ENCODE measurements at regions not wholly inside any gene's neighbourhood (a gene's known extent, or its start where the extent isn't known, plus 50 kb on each side); places are given as distances from the start of the nearest gene placed in this dataset.

DNA sequence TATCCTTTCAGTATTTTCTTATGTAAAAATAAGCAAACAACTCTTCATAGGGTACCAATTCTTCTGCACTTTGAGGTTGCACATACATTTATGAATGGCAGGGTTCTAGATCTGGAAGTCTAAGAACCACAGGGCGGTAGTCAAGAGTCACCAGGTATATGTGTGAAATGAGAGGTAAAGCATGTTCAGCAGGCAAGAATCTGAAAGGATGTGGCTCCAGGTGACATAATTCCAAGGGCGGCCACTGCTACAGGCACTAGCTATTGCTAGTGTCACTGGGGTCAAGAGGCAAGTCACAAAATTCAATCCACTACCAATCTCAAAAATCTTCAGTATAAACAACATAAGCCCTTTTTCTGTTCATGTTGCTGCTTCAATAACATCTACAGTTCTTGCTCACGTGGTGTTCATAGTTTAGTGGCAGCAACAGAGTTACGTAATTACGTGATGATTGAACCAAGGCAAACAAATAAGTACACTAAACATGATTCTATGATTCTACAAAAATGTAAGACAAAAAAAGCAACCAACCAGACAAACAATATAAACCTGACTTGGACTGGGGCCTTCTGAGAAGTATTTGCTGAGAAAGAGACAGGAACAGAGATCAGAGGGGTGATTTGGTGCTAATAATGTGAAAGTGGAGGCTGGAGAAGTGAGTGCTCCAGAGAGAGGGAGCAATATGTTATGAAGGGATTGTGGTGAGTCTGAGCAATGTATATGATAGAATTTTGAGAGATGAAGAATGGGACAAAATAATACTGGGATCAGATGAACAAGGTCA, 101.7 kb downstream of the NAA11 start:
- no TSS peak for BruUV-seq (replicated peaks)
- intact Hi-C loops (cut with micrococcal nuclease; ENCODE audit: unreplicated experiment) = no loop called here
- ChIA-PET CTCF (no interaction called here), POLR2A (no interaction called here)
- Histone ChIP-seq H3K4me1 (ENCODE audit: control insufficient read depth, insufficient read depth, low read length) (no peaks in the 10 kb centered on the region), H3K36me3 (ENCODE audit: control insufficient read depth, insufficient read depth, low read length) (no peaks in the 10 kb centered on the region), H3K27ac (ENCODE audit: low read length) (no peak overlapping the region), H3K4me3 (ENCODE audit: low read depth in 2 of 2, low read length in 2 of 2) (no peak overlapping the region), H3K27me3 (ENCODE audit: control insufficient read depth, insufficient read depth, low read length) (no peaks in the 10 kb centered on the region), H3K9me3 (ENCODE audit: control insufficient read depth, insufficient read depth, low read depth, low read length) (no peaks in the 10 kb centered on the region)
- no peak for ATAC-seq
- no peak for TF ChIP-seq CTCF (IDR thresholded peaks at IDR 0.05)
- TF ChIP-seq TCF7L2 (IDR thresholded peaks at IDR 0.05; ENCODE audit: low read depth, low read length) = no peak
- no peak for TF ChIP-seq REST (IDR thresholded peaks at IDR 0.05; ENCODE audit: insufficient read depth in 1 of 2, low read depth in 2 of 2, low read length in 1 of 2)
- TF ChIP-seq POLR2AphosphoS5 (IDR thresholded peaks at IDR 0.05; ENCODE audit: low read depth, low read length) = no peak
- no peak for TF ChIP-seq SIN3A (IDR thresholded peaks at IDR 0.05; ENCODE audit: borderline replicate concordance, insufficient read depth, low read depth, low read length)
- DNase-seq (ENCODE audit: low read depth, low spot score) = no peak
- in situ Hi-C loops (cut with HindIII; ENCODE audit: low pct_unique_long_range_greater_than_20kb, low sequenced_read_pairs) = no loop called here

DNA sequence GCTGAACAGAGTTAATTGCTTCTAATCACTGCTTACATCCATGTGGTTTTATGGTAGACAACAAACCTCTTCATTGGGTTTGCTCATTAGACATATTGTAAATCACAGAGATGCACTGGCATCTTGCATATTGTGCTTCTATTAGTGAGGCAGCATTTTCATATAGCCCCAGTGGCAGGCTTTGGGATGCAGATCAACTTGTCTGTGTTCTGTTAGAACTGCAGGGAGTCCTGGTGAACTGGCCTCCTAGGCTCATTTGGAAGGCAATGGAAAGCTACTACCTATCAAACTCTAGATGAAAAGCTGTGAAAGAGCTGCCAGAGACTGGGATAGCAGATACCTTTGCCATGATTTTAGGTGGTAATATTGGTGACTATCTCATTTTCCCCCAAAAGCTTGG, 108.8 kb downstream of the NAA11 start:
- TF ChIP-seq POLR2AphosphoS5 (IDR thresholded peaks at IDR 0.05; ENCODE audit: low read depth, low read length) (no peak), SIN3A (IDR thresholded peaks at IDR 0.05; ENCODE audit: borderline replicate concordance, insufficient read depth, low read depth, low read length) (no peak), TCF7L2 (IDR thresholded peaks at IDR 0.05; ENCODE audit: low read depth, low read length) (no peak), CTCF (IDR thresholded peaks at IDR 0.05) (no peak), REST (IDR thresholded peaks at IDR 0.05; ENCODE audit: insufficient read depth in 1 of 2, low read depth in 2 of 2, low read length in 1 of 2) (no peak)
- intact Hi-C loops (cut with micrococcal nuclease; ENCODE audit: unreplicated experiment) (no loop called here), in situ Hi-C loops (cut with HindIII; ENCODE audit: low pct_unique_long_range_greater_than_20kb, low sequenced_read_pairs) (no loop called here)
- Histone ChIP-seq H3K27ac (ENCODE audit: low read length) (no peak overlapping the region), H3K27me3 (ENCODE audit: control insufficient read depth, insufficient read depth, low read length) (no peaks in the 10 kb centered on the region), H3K4me3 (ENCODE audit: low read depth in 2 of 2, low read length in 2 of 2) (no peak overlapping the region), H3K36me3 (ENCODE audit: control insufficient read depth, insufficient read depth, low read length) (no peaks in the 10 kb centered on the region), H3K9me3 (ENCODE audit: control insufficient read depth, insufficient read depth, low read depth, low read length) (no peaks in the 10 kb centered on the region), H3K4me1 (ENCODE audit: control insufficient read depth, insufficient read depth, low read length) (no peaks in the 10 kb centered on the region)
- no peak for DNase-seq (ENCODE audit: low read depth, low spot score)
- POLR2A ChIA-PET = no interaction called here
- no TSS peak for BruUV-seq (replicated peaks)
- CTCF ChIA-PET = no interaction called here
- no peak for ATAC-seq

All from Panc1 (cell line).